GM21390 (cell line): ENCODE measurements at regions not wholly inside any gene's neighbourhood (a gene's known extent, or its start where the extent isn't known, plus 50 kb on each side); places are given as distances from the start of the nearest gene placed in this dataset.
"Not testable (repeated sequence)": the region's sequence is repeated elsewhere in the genome, so short reads cannot be mapped to it uniquely, and the experiment has no call there.

Experiments used
- ATAC-seq: cut with Tn5 transposase; IDR thresholded peaks from one replicate; pipeline ENCODE4 v1.9.1; 2021; ENCODE audit not compliant: unreplicated experiment

- not testable (repeated sequence) for ATAC-seq
Measured at GRCh38 chr5:82583331-82583730, 305.2 kb upstream of the RPS23 start.

GRCh38 chr5:82564963-82565362 is 286.8 kb upstream of the RPS23 start:
- ATAC-seq = no peak

GRCh38 chr5:82563745-82564144 is 285.6 kb upstream of the RPS23 start:
- ATAC-seq = no peak

- ATAC-seq = no peak
Measured at GRCh38 chr5:82562696-82563240, 284.6 kb upstream of the RPS23 start.

GRCh38 chr5:82561797-82562196 is 283.6 kb upstream of the RPS23 start:
- no peak for ATAC-seq

GRCh38 chr5:82560969-82561368 is 282.8 kb upstream of the RPS23 start:
- no peak for ATAC-seq

GRCh38 chr5:82560561-82560960 is 282.4 kb upstream of the RPS23 start:
- ATAC-seq = no peak

GRCh38 chr5:82551840-82552385 is 273.8 kb upstream of the RPS23 start:
- ATAC-seq = no peak

GRCh38 chr5:82551192-82551591 is 273.0 kb upstream of the RPS23 start:
- ATAC-seq = no peak

GRCh38 chr5:82549263-82549662 is 271.1 kb upstream of the RPS23 start:
- no peak for ATAC-seq

- no peak for ATAC-seq
Measured at GRCh38 chr5:82544004-82544403, 265.9 kb upstream of the RPS23 start.

- ATAC-seq = no peak
Measured at GRCh38 chr5:82540301-82540700, 262.1 kb upstream of the RPS23 start.

- ATAC-seq = no peak
Measured at GRCh38 chr5:82538339-82539034, 260.3 kb upstream of the RPS23 start.

- no peak for ATAC-seq
Measured at GRCh38 chr5:82537687-82538306, 259.6 kb upstream of the RPS23 start.

GRCh38 chr5:82534986-82535385 is 256.8 kb upstream of the RPS23 start:
- ATAC-seq = no peak

- not testable (repeated sequence) for ATAC-seq
Measured at GRCh38 chr5:82532075-82532474, 253.9 kb upstream of the RPS23 start.

GRCh38 chr5:82526540-82526939 is 248.4 kb upstream of the RPS23 start:
- ATAC-seq = no peak

- no peak for ATAC-seq
Measured at GRCh38 chr5:82525626-82526025, 247.5 kb upstream of the RPS23 start.

- ATAC-seq = no peak
Measured at GRCh38 chr5:82523633-82524032, 245.5 kb upstream of the RPS23 start.

GRCh38 chr5:82522897-82523296 is 244.7 kb upstream of the RPS23 start:
- no peak for ATAC-seq

- ATAC-seq = no peak
Measured at GRCh38 chr5:82521431-82522051, 243.4 kb upstream of the RPS23 start.

GRCh38 chr5:82519558-82519957 is 241.4 kb upstream of the RPS23 start:
- ATAC-seq = no peak
